ENCODE measurements at regions not wholly inside any gene's neighbourhood (a gene's known extent, or its start where the extent isn't known, plus 50 kb on each side); places are given as distances from the start of the nearest gene placed in this dataset.
A peak's percentile ranks its signal among the peaks of the same experiment; 100 is the strongest.
"Not testable (repeated sequence)": the region's sequence is repeated elsewhere in the genome, so short reads cannot be mapped to it uniquely, and the experiment has no call there.

GRCh38 chr9:26789959-26790358 is 102.6 kb downstream of the CAAP1 start:
- Histone ChIP-seq H3K36me3 (ENCODE audit: control insufficient read depth, insufficient read depth, low read length) (no peaks in the 10 kb centered on the region), H3K4me1 (ENCODE audit: control insufficient read depth, insufficient read depth, low read length, poor library complexity, severe bottlenecking) (no peaks in the 10 kb centered on the region), H3K4me3 (ENCODE audit: low read depth, low read length) (no peak overlapping the region), H3K27me3 (ENCODE audit: control insufficient read depth, insufficient read depth, low read length) (no peaks in the 10 kb centered on the region), H3K27ac (ENCODE audit: insufficient read depth, low read length, poor library complexity, severe bottlenecking) (no peak overlapping the region), H3K9me3 (ENCODE audit: control insufficient read depth in 2 of 2, low read length in 2 of 2) (no peaks in the 10 kb centered on the region)
- ATAC-seq (ENCODE audit: low read depth in 2 of 2) (no peak), DNase-seq (no peak)
- peaks cover 0 to 8% (median 1%) of the 10 kb centered on the region in 7 donors for H3K9me3 Mint-ChIP-seq
- H3K27ac Mint-ChIP-seq, result no peak overlapping the region
- no peak overlapping the region for H3K4me3 Mint-ChIP-seq
- peaks cover 4% of the 10 kb centered on the region for H3K27me3 Mint-ChIP-seq
- no peaks in the 10 kb centered on the region for H3K36me3 Mint-ChIP-seq
- H3K4me1 Mint-ChIP-seq, result no peaks in the 10 kb centered on the region

GRCh38 chr9:26786564-26786963 is 106.0 kb downstream of the CAAP1 start:
- ATAC-seq (ENCODE audit: low read depth in 2 of 2) (no peak), DNase-seq (no peak)
- H3K27ac Mint-ChIP-seq, result no peak overlapping the region
- Histone ChIP-seq H3K27ac (ENCODE audit: insufficient read depth, low read length, poor library complexity, severe bottlenecking) (no peak overlapping the region), H3K4me1 (ENCODE audit: control insufficient read depth, insufficient read depth, low read length, poor library complexity, severe bottlenecking) (no peaks in the 10 kb centered on the region), H3K4me3 (ENCODE audit: low read depth, low read length) (no peak overlapping the region), H3K27me3 (ENCODE audit: control insufficient read depth, insufficient read depth, low read length) (no peaks in the 10 kb centered on the region), H3K36me3 (ENCODE audit: control insufficient read depth, insufficient read depth, low read length) (no peaks in the 10 kb centered on the region), H3K9me3 (ENCODE audit: control insufficient read depth in 2 of 2, low read length in 2 of 2) (no peaks in the 10 kb centered on the region)
- no peaks in the 10 kb centered on the region for H3K4me1 Mint-ChIP-seq
- H3K27me3 Mint-ChIP-seq, result peaks cover 4% of the 10 kb centered on the region
- H3K4me3 Mint-ChIP-seq, result no peak overlapping the region
- H3K36me3 Mint-ChIP-seq, result no peaks in the 10 kb centered on the region
- peaks cover 0 to 1% (median 0%) of the 10 kb centered on the region in 7 donors for H3K9me3 Mint-ChIP-seq

GRCh38 chr9:26782899-26783298 is 109.7 kb downstream of the CAAP1 start:
- no peaks in the 10 kb centered on the region for H3K27me3 ChIP-seq (ENCODE audit: control insufficient read depth, insufficient read depth, low read length)
- Mint-ChIP-seq H3K9me3 (peaks cover 0 to 4% (median 0%) of the 10 kb centered on the region in 7 donors), H3K27me3 (peaks cover 4% of the 10 kb centered on the region), H3K4me3 (no peak overlapping the region), H3K36me3 (no peaks in the 10 kb centered on the region), H3K4me1 (no peaks in the 10 kb centered on the region), H3K27ac (peak overlapping the region in 1 of 3 donors; percentile 18)
- ATAC-seq (ENCODE audit: low read depth in 2 of 2) (no peak), DNase-seq (no peak)
- no peaks in the 10 kb centered on the region for H3K9me3 ChIP-seq (ENCODE audit: control insufficient read depth in 2 of 2, low read length in 2 of 2)
- H3K4me3 ChIP-seq (ENCODE audit: low read depth, low read length), result no peak overlapping the region
- no peaks in the 10 kb centered on the region for H3K36me3 ChIP-seq (ENCODE audit: control insufficient read depth, insufficient read depth, low read length)
- H3K4me1 ChIP-seq (ENCODE audit: control insufficient read depth, insufficient read depth, low read length, poor library complexity, severe bottlenecking), result no peaks in the 10 kb centered on the region
- no peak overlapping the region for H3K27ac ChIP-seq (ENCODE audit: insufficient read depth, low read length, poor library complexity, severe bottlenecking)

GRCh38 chr9:26781906-26782305 is 110.7 kb downstream of the CAAP1 start:
- H3K36me3 Mint-ChIP-seq, result no peaks in the 10 kb centered on the region
- Histone ChIP-seq H3K36me3 (ENCODE audit: control insufficient read depth, insufficient read depth, low read length) (no peaks in the 10 kb centered on the region), H3K27me3 (ENCODE audit: control insufficient read depth, insufficient read depth, low read length) (no peaks in the 10 kb centered on the region), H3K4me1 (ENCODE audit: control insufficient read depth, insufficient read depth, low read length, poor library complexity, severe bottlenecking) (no peaks in the 10 kb centered on the region), H3K4me3 (ENCODE audit: low read depth, low read length) (no peak overlapping the region), H3K27ac (ENCODE audit: insufficient read depth, low read length, poor library complexity, severe bottlenecking) (no peak overlapping the region), H3K9me3 (ENCODE audit: control insufficient read depth in 2 of 2, low read length in 2 of 2) (no peaks in the 10 kb centered on the region)
- no peaks in the 10 kb centered on the region for H3K4me1 Mint-ChIP-seq
- ATAC-seq (ENCODE audit: low read depth in 2 of 2), result no peak
- peaks cover 4% of the 10 kb centered on the region for H3K27me3 Mint-ChIP-seq
- no peak overlapping the region for H3K27ac Mint-ChIP-seq
- H3K9me3 Mint-ChIP-seq, result peaks cover 0 to 4% (median 0%) of the 10 kb centered on the region in 7 donors
- no peak for DNase-seq
- no peak overlapping the region for H3K4me3 Mint-ChIP-seq

GRCh38 chr9:26780307-26780706 is 112.3 kb downstream of the CAAP1 start:
- H3K4me1 Mint-ChIP-seq; H3K9me3 ChIP-seq (ENCODE audit: control insufficient read depth in 2 of 2, low read length in 2 of 2); DNase-seq; H3K27ac Mint-ChIP-seq; ATAC-seq (ENCODE audit: low read depth in 2 of 2); H3K27ac ChIP-seq (ENCODE audit: insufficient read depth, low read length, poor library complexity, severe bottlenecking); H3K4me3 ChIP-seq (ENCODE audit: low read depth, low read length); H3K27me3 Mint-ChIP-seq; H3K9me3 Mint-ChIP-seq; H3K36me3 Mint-ChIP-seq; H3K4me1 ChIP-seq (ENCODE audit: control insufficient read depth, insufficient read depth, low read length, poor library complexity, severe bottlenecking); H3K4me3 Mint-ChIP-seq; H3K36me3 ChIP-seq (ENCODE audit: control insufficient read depth, insufficient read depth, low read length); H3K27me3 ChIP-seq (ENCODE audit: control insufficient read depth, insufficient read depth, low read length): not testable (repeated sequence)

GRCh38 chr9:26779062-26779461 is 113.5 kb downstream of the CAAP1 start:
- Histone ChIP-seq H3K36me3 (ENCODE audit: control insufficient read depth, insufficient read depth, low read length) (no peaks in the 10 kb centered on the region), H3K9me3 (ENCODE audit: control insufficient read depth in 2 of 2, low read length in 2 of 2) (no peaks in the 10 kb centered on the region), H3K27ac (ENCODE audit: insufficient read depth, low read length, poor library complexity, severe bottlenecking) (no peak overlapping the region), H3K27me3 (ENCODE audit: control insufficient read depth, insufficient read depth, low read length) (no peaks in the 10 kb centered on the region), H3K4me3 (ENCODE audit: low read depth, low read length) (no peak overlapping the region), H3K4me1 (ENCODE audit: control insufficient read depth, insufficient read depth, low read length, poor library complexity, severe bottlenecking) (no peaks in the 10 kb centered on the region)
- no peaks in the 10 kb centered on the region for H3K36me3 Mint-ChIP-seq
- no peaks in the 10 kb centered on the region for H3K27me3 Mint-ChIP-seq
- DNase-seq, result no peak
- H3K4me1 Mint-ChIP-seq, result no peaks in the 10 kb centered on the region
- H3K9me3 Mint-ChIP-seq, result peaks cover 0 to 4% (median 0%) of the 10 kb centered on the region in 7 donors
- no peak for ATAC-seq (ENCODE audit: low read depth in 2 of 2)
- no peak overlapping the region for H3K27ac Mint-ChIP-seq
- H3K4me3 Mint-ChIP-seq, result no peak overlapping the region

- H3K27me3 Mint-ChIP-seq, result no peaks in the 10 kb centered on the region
- Histone ChIP-seq H3K27me3 (ENCODE audit: control insufficient read depth, insufficient read depth, low read length) (no peaks in the 10 kb centered on the region), H3K4me3 (ENCODE audit: low read depth, low read length) (no peak overlapping the region), H3K36me3 (ENCODE audit: control insufficient read depth, insufficient read depth, low read length) (no peaks in the 10 kb centered on the region), H3K4me1 (ENCODE audit: control insufficient read depth, insufficient read depth, low read length, poor library complexity, severe bottlenecking) (no peaks in the 10 kb centered on the region), H3K27ac (ENCODE audit: insufficient read depth, low read length, poor library complexity, severe bottlenecking) (no peak overlapping the region), H3K9me3 (ENCODE audit: control insufficient read depth in 2 of 2, low read length in 2 of 2) (no peaks in the 10 kb centered on the region)
- no peaks in the 10 kb centered on the region for H3K4me1 Mint-ChIP-seq
- H3K4me3 Mint-ChIP-seq, result no peak overlapping the region
- DNase-seq (no peak), ATAC-seq (ENCODE audit: low read depth in 2 of 2) (no peak)
- H3K36me3 Mint-ChIP-seq, result no peaks in the 10 kb centered on the region
- H3K9me3 Mint-ChIP-seq, result peaks cover 0 to 8% (median 0%) of the 10 kb centered on the region in 7 donors
- no peak overlapping the region for H3K27ac Mint-ChIP-seq
These were observed 117.2 kb downstream of the CAAP1 start for GRCh38 chr9:26775391-26775790.

- Histone ChIP-seq H3K27me3 (ENCODE audit: control insufficient read depth, insufficient read depth, low read length) (no peaks in the 10 kb centered on the region), H3K9me3 (ENCODE audit: control insufficient read depth in 2 of 2, low read length in 2 of 2) (no peaks in the 10 kb centered on the region), H3K4me1 (ENCODE audit: control insufficient read depth, insufficient read depth, low read length, poor library complexity, severe bottlenecking) (no peaks in the 10 kb centered on the region), H3K36me3 (ENCODE audit: control insufficient read depth, insufficient read depth, low read length) (no peaks in the 10 kb centered on the region), H3K4me3 (ENCODE audit: low read depth, low read length) (no peak overlapping the region), H3K27ac (ENCODE audit: insufficient read depth, low read length, poor library complexity, severe bottlenecking) (no peak overlapping the region)
- DNase-seq, result no peak
- Mint-ChIP-seq H3K4me3 (no peak overlapping the region), H3K9me3 (peaks cover 0 to 5% (median 0%) of the 10 kb centered on the region in 7 donors), H3K36me3 (no peaks in the 10 kb centered on the region), H3K27ac (no peak overlapping the region), H3K27me3 (no peaks in the 10 kb centered on the region), H3K4me1 (no peaks in the 10 kb centered on the region)
- ATAC-seq (ENCODE audit: low read depth in 2 of 2), result no peak
These were observed 119.5 kb downstream of the CAAP1 start for GRCh38 chr9:26773056-26773455.
